ENCODE measurements at regions not wholly inside any gene's neighbourhood (a gene's known extent, or its start where the extent isn't known, plus 50 kb on each side); places are given as distances from the start of the nearest gene placed in this dataset.
A peak's percentile ranks its signal among the peaks of the same experiment; 100 is the strongest.

GRCh38 chr15:87608238-87609028 is 648.1 kb downstream of the NTRK3 start:
- intact Hi-C loops (cut with DNase I, micrococcal nuclease), result no loop called here
- no peak overlapping the region for H3K27ac Mint-ChIP-seq

GRCh38 chr15:87606971-87607370 is 649.6 kb downstream of the NTRK3 start:
- Mint-ChIP-seq H3K4me3 (no peak overlapping the region), H3K27me3 (peaks cover 5% of the 10 kb centered on the region), H3K36me3 (ENCODE audit: low read depth) (no peaks in the 10 kb centered on the region), H3K4me1 (ENCODE audit: low read depth) (no peaks in the 10 kb centered on the region), H3K27ac (no peak overlapping the region), H3K9me3 (no peaks in the 10 kb centered on the region)
- Histone ChIP-seq H3K4me3 (ENCODE audit: low read length) (no peak overlapping the region), H3K27me3 (ENCODE audit: control insufficient read depth in 1 of 2, insufficient read depth in 2 of 2, low read length in 2 of 2) (no peaks in the 10 kb centered on the region), H3K36me3 (ENCODE audit: insufficient read depth, low read length) (no peaks in the 10 kb centered on the region), H3K27ac (ENCODE audit: low read depth in 1 of 2, low read length in 2 of 2) (no peak overlapping the region), H3K4me1 (ENCODE audit: insufficient read depth, low read length) (no peaks in the 10 kb centered on the region), H3K9me3 (ENCODE audit: control insufficient read depth in 1 of 2, insufficient read depth in 1 of 2, low read length in 2 of 2) (no peaks in the 10 kb centered on the region)
- ChIA-PET POLR2A (no interaction called here), CTCF (no interaction called here)
- ATAC-seq (ENCODE audit: poor library complexity) (no peak), DNase-seq (no peak)
- intact Hi-C loops (cut with DNase I, micrococcal nuclease), result no loop called here
- no peak for TF ChIP-seq CTCF (IDR thresholded peaks at IDR 0.05)

More at GRCh38 chr15:87608238-87609028, 648.1 kb downstream of the NTRK3 start:
- Mint-ChIP-seq H3K27me3 (peaks cover 5% of the 10 kb centered on the region), H3K36me3 (ENCODE audit: low read depth) (no peaks in the 10 kb centered on the region), H3K4me3 (no peak overlapping the region), H3K4me1 (ENCODE audit: low read depth) (no peaks in the 10 kb centered on the region), H3K9me3 (no peaks in the 10 kb centered on the region)
- Histone ChIP-seq H3K4me3 (ENCODE audit: low read length) (no peak overlapping the region), H3K9me3 (ENCODE audit: control insufficient read depth in 1 of 2, insufficient read depth in 1 of 2, low read length in 2 of 2) (no peaks in the 10 kb centered on the region), H3K36me3 (ENCODE audit: insufficient read depth, low read length) (no peaks in the 10 kb centered on the region), H3K4me1 (ENCODE audit: insufficient read depth, low read length) (no peaks in the 10 kb centered on the region), H3K27me3 (ENCODE audit: control insufficient read depth in 1 of 2, insufficient read depth in 2 of 2, low read length in 2 of 2) (no peaks in the 10 kb centered on the region), H3K27ac (ENCODE audit: low read depth in 1 of 2, low read length in 2 of 2) (no peak overlapping the region)
- POLR2A ChIA-PET, result no interaction called here
- DNase-seq, result no peak
- CTCF ChIA-PET, result no interaction called here
- TF ChIP-seq CTCF (IDR thresholded peaks at IDR 0.05), result no peak
- no peak for ATAC-seq (ENCODE audit: poor library complexity)

GRCh38 chr15:87604857-87605446 is 651.6 kb downstream of the NTRK3 start:
- Mint-ChIP-seq H3K27me3 (peaks cover 5% of the 10 kb centered on the region), H3K27ac (no peak overlapping the region), H3K36me3 (ENCODE audit: low read depth) (no peaks in the 10 kb centered on the region), H3K4me3 (no peak overlapping the region), H3K4me1 (ENCODE audit: low read depth) (no peaks in the 10 kb centered on the region), H3K9me3 (no peaks in the 10 kb centered on the region)
- intact Hi-C loops (cut with DNase I, micrococcal nuclease), result no loop called here
- Histone ChIP-seq H3K27ac (ENCODE audit: low read depth in 1 of 2, low read length in 2 of 2) (no peak overlapping the region), H3K4me1 (ENCODE audit: insufficient read depth, low read length) (no peaks in the 10 kb centered on the region), H3K27me3 (ENCODE audit: control insufficient read depth in 1 of 2, insufficient read depth in 2 of 2, low read length in 2 of 2) (no peaks in the 10 kb centered on the region), H3K4me3 (ENCODE audit: low read length) (no peak overlapping the region), H3K36me3 (ENCODE audit: insufficient read depth, low read length) (no peaks in the 10 kb centered on the region), H3K9me3 (ENCODE audit: control insufficient read depth in 1 of 2, insufficient read depth in 1 of 2, low read length in 2 of 2) (no peaks in the 10 kb centered on the region)
- ChIA-PET CTCF (interaction anchor here (1.5 kb wide), 1 partner anchor 19 kb away, joined by 3 read pairs; no protein-coding TSS in a partner anchor), POLR2A (no interaction called here)
- no peak for ATAC-seq (ENCODE audit: poor library complexity)
- DNase-seq, result peak in 4 of 14 experiments; percentile 11 to 33 (median 20)
- TF ChIP-seq CTCF (IDR thresholded peaks at IDR 0.05), result no peak

All from CD4-positive, alpha-beta T cell (primary cell).